Upper lobe of right lung (tissue), 1 donor: ENCODE measurements at regions not wholly inside any gene's neighbourhood (a gene's known extent, or its start where the extent isn't known, plus 50 kb on each side); places are given as distances from the start of the nearest gene placed in this dataset.

Experiments used
- ATAC-seq: fragments of 200-7000 bp; cut with Tn5 transposase; one replicate; pipeline ENCODE4 v1.9.1; 2020; ENCODE audit warnings: mild to moderate bottlenecking, moderate library complexity
- DNase-seq: peaks from one replicate; pipeline ENCODE4 v3.0.0-alpha.2; 2020
- H3K27ac ChIP-seq: fragments of 200-600 bp; one replicate; pipeline ENCODE4 v1.8.0; 2022
- H3K27me3 ChIP-seq: fragments of 200-600 bp; one replicate; pipeline ENCODE4 v1.8.0; 2022; ENCODE audit warnings: mild to moderate bottlenecking
- H3K36me3 ChIP-seq: fragments of 200-600 bp; one replicate; pipeline ENCODE4 v1.8.0; 2022
- H3K4me1 ChIP-seq: fragments of 200-600 bp; one replicate; pipeline ENCODE4 v1.8.0; 2022
- H3K4me3 ChIP-seq: fragments of 200-600 bp; one replicate; pipeline ENCODE4 v1.8.0; 2022; ENCODE audit warnings: mild to moderate bottlenecking
- H3K9me3 ChIP-seq: fragments of 200-600 bp; one replicate; pipeline ENCODE4 v1.8.0; 2022
- CTCF ChIP-seq: fragments of 200-600 bp; IDR thresholded peaks from one replicate; pipeline ENCODE4 v1.8.0; 2022; ENCODE audit warnings: antibody characterized with exemption
- intact Hi-C: fragments of 100-400 bp; cut with DNase I; formaldehyde crosslinking; loops from one replicate; pipeline ENCODE4 v1.11.0; 2022
- donor health status: DM: no; HTN: yes; CAD: no; lungs with severe emphysema.

GRCh38 chr5:16392718-16393117, 72.9 kb downstream of the ZNF622 start:
- Histone ChIP-seq H3K4me1 (no peaks in the 10 kb centered on the region), H3K4me3 (no peak overlapping the region), H3K9me3 (no peaks in the 10 kb centered on the region), H3K27ac (no peak overlapping the region), H3K36me3 (no peaks in the 10 kb centered on the region), H3K27me3 (no peaks in the 10 kb centered on the region)
- ATAC-seq (no peak), DNase-seq (no peak)
- intact Hi-C loops = no loop called here
- TF ChIP-seq CTCF = no peak

- intact Hi-C loops = no loop called here
- Histone ChIP-seq H3K36me3 (no peaks in the 10 kb centered on the region), H3K9me3 (no peaks in the 10 kb centered on the region), H3K27ac (no peak overlapping the region), H3K27me3 (no peaks in the 10 kb centered on the region), H3K4me3 (no peak overlapping the region), H3K4me1 (no peaks in the 10 kb centered on the region)
- TF ChIP-seq CTCF = no peak
- no peak for ATAC-seq
- no peak for DNase-seq
These were observed 73.5 kb downstream of the ZNF622 start for GRCh38 chr5:16391858-16392649.

- TF ChIP-seq CTCF = no peak
- intact Hi-C loops = no loop called here
- Histone ChIP-seq H3K4me3 (no peak overlapping the region), H3K27me3 (no peaks in the 10 kb centered on the region), H3K36me3 (no peaks in the 10 kb centered on the region), H3K27ac (no peak overlapping the region), H3K4me1 (no peaks in the 10 kb centered on the region), H3K9me3 (no peaks in the 10 kb centered on the region)
- DNase-seq (no peak), ATAC-seq (no peak)
These were observed 74.8 kb downstream of the ZNF622 start for GRCh38 chr5:16390825-16391224.

GRCh38 chr5:16385516-16386090, 80.0 kb downstream of the ZNF622 start:
- no peaks in the 10 kb centered on the region for H3K27me3 ChIP-seq
- no peak for DNase-seq
- no peaks in the 10 kb centered on the region for H3K9me3 ChIP-seq
- intact Hi-C loops = no loop called here
- no peaks in the 10 kb centered on the region for H3K36me3 ChIP-seq
- no peak for ATAC-seq
- no peaks in the 10 kb centered on the region for H3K4me1 ChIP-seq
- no peak for TF ChIP-seq CTCF
- no peak overlapping the region for H3K27ac ChIP-seq
- H3K4me3 ChIP-seq = no peak overlapping the region

GRCh38 chr5:16384804-16385203, 80.8 kb downstream of the ZNF622 start:
- Histone ChIP-seq H3K27ac (no peak overlapping the region), H3K36me3 (no peaks in the 10 kb centered on the region), H3K27me3 (no peaks in the 10 kb centered on the region), H3K4me1 (no peaks in the 10 kb centered on the region), H3K4me3 (no peak overlapping the region), H3K9me3 (no peaks in the 10 kb centered on the region)
- intact Hi-C loops = no loop called here
- DNase-seq (no peak), ATAC-seq (no peak)
- no peak for TF ChIP-seq CTCF
